GM21717 (cell line): ENCODE measurements at regions not wholly inside any gene's neighbourhood (a gene's known extent, or its start where the extent isn't known, plus 50 kb on each side); places are given as distances from the start of the nearest gene placed in this dataset.
"Not testable (repeated sequence)": the region's sequence is repeated elsewhere in the genome, so short reads cannot be mapped to it uniquely, and the experiment has no call there.

ENCODE experiments used
- ATAC-seq: cut with Tn5 transposase; IDR thresholded peaks from one replicate; pipeline ENCODE4 v1.9.1; 2021; ENCODE audit warnings: mild to moderate bottlenecking, moderate library complexity; ENCODE audit not compliant: unreplicated experiment

- ATAC-seq = not testable (repeated sequence)
Observed at GRCh38 chr9:62874213-62874612, 1684.4 kb downstream of the SPATA31A7 start.

GRCh38 chr9:62874745-62875599 is 1685.1 kb downstream of the SPATA31A7 start:
- ATAC-seq = not testable (repeated sequence)

- ATAC-seq = not testable (repeated sequence)
Observed at GRCh38 chr9:62877552-62877951, 1687.7 kb downstream of the SPATA31A7 start.

- ATAC-seq = not testable (repeated sequence)
Observed at GRCh38 chr9:62877987-62878386, 1688.2 kb downstream of the SPATA31A7 start.

GRCh38 chr9:62880453-62880852 is 1690.6 kb downstream of the SPATA31A7 start:
- ATAC-seq = not testable (repeated sequence)

GRCh38 chr9:62880971-62881370 is 1691.1 kb downstream of the SPATA31A7 start:
- not testable (repeated sequence) for ATAC-seq

GRCh38 chr9:62881811-62882210 is 1692.0 kb downstream of the SPATA31A7 start:
- ATAC-seq = not testable (repeated sequence)

- not testable (repeated sequence) for ATAC-seq
Observed at GRCh38 chr9:62882717-62883116, 1692.9 kb downstream of the SPATA31A7 start.

- not testable (repeated sequence) for ATAC-seq
Observed at GRCh38 chr9:62896692-62897091, 1706.9 kb downstream of the SPATA31A7 start.

GRCh38 chr9:62897411-62898225 is 1707.8 kb downstream of the SPATA31A7 start:
- not testable (repeated sequence) for ATAC-seq

- ATAC-seq = not testable (repeated sequence)
Observed at GRCh38 chr9:62899666-62900065, 1709.8 kb downstream of the SPATA31A7 start.

GRCh38 chr9:62904061-62904460 is 1714.2 kb downstream of the SPATA31A7 start:
- ATAC-seq = not testable (repeated sequence)

GRCh38 chr9:62905722-62906121 is 1715.9 kb downstream of the SPATA31A7 start:
- ATAC-seq = not testable (repeated sequence)

GRCh38 chr9:62907866-62908265 is 1718.0 kb downstream of the SPATA31A7 start:
- not testable (repeated sequence) for ATAC-seq

GRCh38 chr9:62908271-62908670 is 1718.4 kb downstream of the SPATA31A7 start:
- not testable (repeated sequence) for ATAC-seq

- ATAC-seq = not testable (repeated sequence)
Observed at GRCh38 chr9:62909447-62909846, 1719.6 kb downstream of the SPATA31A7 start.

GRCh38 chr9:62912278-62912677 is 1722.4 kb downstream of the SPATA31A7 start:
- not testable (repeated sequence) for ATAC-seq

- ATAC-seq = not testable (repeated sequence)
Observed at GRCh38 chr9:62915168-62915567, 1725.3 kb downstream of the SPATA31A7 start.

GRCh38 chr9:62915661-62916060 is 1725.8 kb downstream of the SPATA31A7 start:
- peak; percentile 94 for ATAC-seq

- not testable (repeated sequence) for ATAC-seq
Observed at GRCh38 chr9:62918648-62919385, 1729.0 kb downstream of the SPATA31A7 start.

- not testable (repeated sequence) for ATAC-seq
Observed at GRCh38 chr9:62931484-62931883, 1741.6 kb downstream of the SPATA31A7 start.
